Mesenchymal stem cell (in vitro differentiated cells and primary cell): ENCODE measurements at regions not wholly inside any gene's neighbourhood (a gene's known extent, or its start where the extent isn't known, plus 50 kb on each side); places are given as distances from the start of the nearest gene placed in this dataset.
A peak's percentile ranks its signal among the peaks of the same experiment; 100 is the strongest.
"Not testable (repeated sequence)": the region's sequence is repeated elsewhere in the genome, so short reads cannot be mapped to it uniquely, and the experiment has no call there.

ENCODE experiments used
- DNase-seq: peaks from one replicate; pipeline ENCODE4 v3.0.0-alpha.2; 2013
- H2AFZ ChIP-seq: one replicate; pipeline ENCODE4 v1.6.1; 2013; ENCODE audit warnings: low read depth, mild to moderate bottlenecking, control low read depth, inconsistent platforms, low read length, moderate library complexity
- H2AK5ac ChIP-seq: 2 replicates; pipeline ENCODE4 v1.6.1; 2013; ENCODE audit warnings: low read length, moderate library complexity, mild to moderate bottlenecking, inconsistent platforms; ENCODE audit not compliant: severe bottlenecking
- H2BK120ac ChIP-seq: one replicate; pipeline ENCODE4 v1.6.1; 2013; ENCODE audit warnings: low read depth, mild to moderate bottlenecking, inconsistent platforms, low read length, moderate library complexity
- H2BK12ac ChIP-seq, 2 experiments: one replicate each; pipeline ENCODE4 v1.6.1; 2013; ENCODE audit warnings: inconsistent platforms in 2 of 2, low read length in 2 of 2, mild to moderate bottlenecking in 2 of 2, moderate library complexity in 2 of 2, control low read depth in 1 of 2
- H2BK15ac ChIP-seq: one replicate; pipeline ENCODE4 v1.6.1; 2013; ENCODE audit warnings: mild to moderate bottlenecking, low read depth, inconsistent platforms; ENCODE audit not compliant: poor library complexity, severe bottlenecking
- H2BK5ac ChIP-seq: 2 replicates; pipeline ENCODE4 v1.6.1; 2013; ENCODE audit warnings: low read depth, mild to moderate bottlenecking, low read length, control low read depth, inconsistent platforms; ENCODE audit not compliant: poor library complexity, severe bottlenecking
- H3K14ac ChIP-seq, 2 experiments: one replicate each; pipeline ENCODE4 v1.6.1; 2013; ENCODE audit warnings: inconsistent platforms in 2 of 2, low read length in 2 of 2, control low read depth in 1 of 2, mild to moderate bottlenecking in 1 of 2, moderate library complexity in 1 of 2
- H3K18ac ChIP-seq, 2 experiments: one replicate each; pipeline ENCODE4 v1.6.1; 2013; ENCODE audit warnings: inconsistent platforms in 2 of 2, low read length in 2 of 2, control low read depth in 1 of 2, low read depth in 1 of 2, mild to moderate bottlenecking in 1 of 2
- H3K23ac ChIP-seq, 2 experiments: one replicate each; pipeline ENCODE4 v1.6.1; 2013; ENCODE audit warnings: inconsistent platforms in 2 of 2, low read length in 2 of 2, mild to moderate bottlenecking in 2 of 2, moderate library complexity in 2 of 2, control low read depth in 1 of 2
- H3K27ac ChIP-seq: 2 replicates; pipeline ENCODE4 v1.5.1; 2013; ENCODE audit warnings: mild to moderate bottlenecking, moderate library complexity, low read length, control low read depth, inconsistent platforms; ENCODE audit not compliant: poor library complexity, severe bottlenecking
- H3K27me3 ChIP-seq, 2 experiments: 2 replicates each; pipeline versions ENCODE4 v1.6.1 to v1.7.0; 2013; ENCODE audit warnings: low read length in 2 of 2, mild to moderate bottlenecking in 2 of 2, moderate library complexity in 2 of 2, control low read depth in 1 of 2, inconsistent platforms in 1 of 2; ENCODE audit not compliant: control insufficient read depth in 1 of 2, insufficient read depth in 1 of 2
- H3K36me3 ChIP-seq, 2 experiments: 2 replicates each; pipeline versions ENCODE4 v1.6.1 to v1.7.0; 2013; ENCODE audit warnings: low read length in 2 of 2, control low read depth in 1 of 2, inconsistent platforms in 1 of 2, low read depth in 1 of 2, mild to moderate bottlenecking in 1 of 2; ENCODE audit not compliant: insufficient read depth in 2 of 2, control insufficient read depth in 1 of 2
- H3K4ac ChIP-seq, 2 experiments: one replicate each; pipeline ENCODE4 v1.6.1; 2013; ENCODE audit warnings: inconsistent platforms in 2 of 2, low read length in 2 of 2, mild to moderate bottlenecking in 2 of 2, moderate library complexity in 2 of 2, control low read depth in 1 of 2, low read depth in 1 of 2
- H3K4me1 ChIP-seq: 2 replicates; pipeline ENCODE4 v1.6.1; 2013; ENCODE audit warnings: low read depth, low read length, control low read depth; ENCODE audit not compliant: control insufficient read depth, insufficient read depth
- H3K4me2 ChIP-seq: 2 replicates; pipeline ENCODE4 v1.6.1; 2013; ENCODE audit warnings: low read length, mild to moderate bottlenecking, inconsistent platforms; ENCODE audit not compliant: poor library complexity, severe bottlenecking
- H3K4me3 ChIP-seq, 2 experiments: 2 replicates each; pipeline versions ENCODE4 v1.5.1 to v1.7.0; 2013; ENCODE audit warnings: low read length in 2 of 2, mild to moderate bottlenecking in 2 of 2, control low read depth in 1 of 2, low read depth in 1 of 2; ENCODE audit not compliant: insufficient read depth in 1 of 2
- H3K79me1 ChIP-seq: replicated peaks from 2 replicates; pipeline ENCODE4 v1.6.1; 2013; ENCODE audit warnings: mild to moderate bottlenecking, control low read depth, low read length, inconsistent platforms; ENCODE audit not compliant: poor library complexity, severe bottlenecking
- H3K9ac ChIP-seq: 2 replicates; pipeline ENCODE4 v1.7.0; 2013; ENCODE audit warnings: mild to moderate bottlenecking, low read length, moderate library complexity
- H3K9me3 ChIP-seq: 2 replicates; pipeline ENCODE4 v1.7.0; 2013; ENCODE audit warnings: mild to moderate bottlenecking, low read length; ENCODE audit not compliant: control insufficient read depth
- H4K8ac ChIP-seq: one replicate; pipeline ENCODE4 v1.6.1; 2013; ENCODE audit warnings: inconsistent platforms, mild to moderate bottlenecking, low read length, moderate library complexity
- H4K91ac ChIP-seq: one replicate; pipeline ENCODE4 v1.6.1; 2013; ENCODE audit warnings: mild to moderate bottlenecking, low read length, inconsistent platforms
- WGBS: methylation state at CpG from one replicate; pipeline ENCODE4 v1.1.7; 2013; ENCODE audit warnings: mixed read lengths; 5-methylcytosine and 5-hydroxymethylcytosine counted together

DNA sequence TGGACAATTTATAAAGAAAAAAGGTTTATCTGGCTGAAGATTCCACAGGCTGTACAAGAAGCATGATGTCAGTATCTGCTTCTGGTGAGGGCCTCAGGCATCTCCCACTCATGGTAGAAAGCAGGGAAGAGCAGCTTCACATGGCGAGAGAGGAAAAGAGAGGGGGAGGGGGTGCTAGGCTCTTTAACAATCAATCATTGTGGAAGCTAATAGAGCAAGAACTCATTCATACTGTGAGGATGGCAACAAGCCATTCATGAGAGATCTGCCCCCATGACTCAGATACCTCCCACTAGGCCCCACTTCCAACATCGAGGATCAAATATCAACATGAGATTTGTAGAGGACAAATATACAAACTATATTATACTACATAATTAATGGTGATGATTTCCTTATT, 361.9 kb upstream of the FAR2 start:
- H3K9me3 ChIP-seq, result no peaks in the 10 kb centered on the region

DNA sequence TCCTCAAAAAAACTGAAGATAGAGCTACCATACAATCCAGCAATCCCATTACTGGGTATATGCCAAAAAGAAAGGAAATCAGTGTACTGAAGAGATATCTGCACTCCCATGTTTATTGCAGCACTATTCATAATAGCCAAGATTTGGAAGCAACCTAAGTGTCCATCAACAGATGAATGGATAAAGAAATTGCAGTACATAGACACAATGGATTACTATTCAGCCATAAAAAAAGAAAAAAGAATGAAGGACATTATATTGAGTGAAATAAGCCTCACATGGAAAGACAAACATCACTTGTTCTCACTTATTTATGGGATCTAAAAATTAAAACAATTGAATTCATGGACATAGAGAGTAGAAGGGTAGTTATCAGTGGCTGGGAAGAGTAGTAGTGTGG, 360.8 kb upstream of the FAR2 start:
- not testable (repeated sequence) for H3K4me2 ChIP-seq, H2BK15ac ChIP-seq, H3K23ac ChIP-seq, H2BK5ac ChIP-seq, H2BK120ac ChIP-seq, H3K36me3 ChIP-seq, H4K91ac ChIP-seq, H3K79me1 ChIP-seq, H3K27me3 ChIP-seq, H3K9ac ChIP-seq, H3K4ac ChIP-seq, DNase-seq, H3K18ac ChIP-seq, H2AK5ac ChIP-seq, H4K8ac ChIP-seq, H3K4me1 ChIP-seq, H2AFZ ChIP-seq, H3K9me3 ChIP-seq, H3K27ac ChIP-seq, H3K4me3 ChIP-seq, H3K14ac ChIP-seq, H2BK12ac ChIP-seq

More for the DNA sequence above, 361.9 kb upstream of the FAR2 start:
- no peaks in the 10 kb centered on the region for H3K36me3 ChIP-seq
- H3K79me1 ChIP-seq, result no peaks in the 10 kb centered on the region
- H4K91ac ChIP-seq, result no peak overlapping the region
- H2BK5ac ChIP-seq, result no peak overlapping the region
- H2BK12ac ChIP-seq, result no peak overlapping the region
- WGBS, result 100% methylated on average over 1 of the region's 2 CpGs
- H4K8ac ChIP-seq, result no peak overlapping the region
- no peak overlapping the region for H2BK120ac ChIP-seq
- H2AK5ac ChIP-seq, result no peak overlapping the region
- H2BK15ac ChIP-seq, result no peak overlapping the region
- no peaks in the 10 kb centered on the region for H3K4me1 ChIP-seq
- no peaks in the 10 kb centered on the region for H3K27me3 ChIP-seq
- H3K4me2 ChIP-seq, result no peak overlapping the region
- no peak overlapping the region for H3K18ac ChIP-seq
- no peak overlapping the region for H3K4ac ChIP-seq
- H3K23ac ChIP-seq, result no peak overlapping the region
- no peak overlapping the region for H3K4me3 ChIP-seq
- no peak overlapping the region for H3K14ac ChIP-seq
- H3K27ac ChIP-seq, result no peak overlapping the region
- no peak for DNase-seq
- no peak overlapping the region for H2AFZ ChIP-seq
- H3K9ac ChIP-seq, result no peak overlapping the region

DNA sequence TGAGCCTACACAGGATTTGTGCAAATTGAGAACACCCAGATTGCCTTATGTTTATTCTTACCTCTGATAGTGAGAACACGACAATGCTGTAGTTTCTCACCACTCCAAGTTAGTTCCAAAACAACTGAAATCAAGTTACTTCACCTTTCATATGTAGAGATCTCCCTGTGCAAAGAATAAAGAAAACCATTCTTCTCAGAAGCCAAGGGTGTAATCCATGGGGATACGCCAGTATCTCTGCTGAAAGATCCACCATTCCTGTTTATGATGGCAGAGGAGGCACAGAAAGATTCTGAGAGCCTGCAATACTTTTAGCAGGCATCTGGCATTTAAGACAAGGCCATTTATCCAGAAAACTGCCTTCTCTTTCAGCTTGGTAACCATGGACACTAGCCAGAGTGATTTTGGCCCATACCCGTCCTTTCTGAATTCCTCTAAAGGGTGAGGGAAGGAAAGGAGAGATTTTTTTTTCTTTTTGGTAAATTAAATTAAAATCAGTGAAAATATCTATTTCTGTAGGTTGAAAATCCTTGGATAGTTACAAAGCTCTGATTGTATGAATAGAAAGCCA, 355.4 kb upstream of the FAR2 start:
- Histone ChIP-seq H3K27ac (no peak overlapping the region), H4K8ac (no peak overlapping the region), H2BK120ac (no peak overlapping the region), H3K23ac (no peak overlapping the region), H3K18ac (no peak overlapping the region), H3K27me3 (no peaks in the 10 kb centered on the region), H3K36me3 (no peaks in the 10 kb centered on the region), H3K79me1 (no peaks in the 10 kb centered on the region), H2AK5ac (no peak overlapping the region), H3K9ac (peak overlapping the region; percentile 52), H2BK12ac (no peak overlapping the region), H3K4me1 (no peaks in the 10 kb centered on the region), H3K4me2 (no peak overlapping the region), H2AFZ (no peak overlapping the region), H4K91ac (no peak overlapping the region), H2BK15ac (no peak overlapping the region), H3K14ac (no peak overlapping the region), H3K4me3 (no peak overlapping the region), H3K9me3 (no peaks in the 10 kb centered on the region), H3K4ac (no peak overlapping the region), H2BK5ac (peak overlapping the region; percentile 31)
- 95% methylated on average over 2 of the region's 3 CpGs for WGBS
- DNase-seq, result no peak

DNA sequence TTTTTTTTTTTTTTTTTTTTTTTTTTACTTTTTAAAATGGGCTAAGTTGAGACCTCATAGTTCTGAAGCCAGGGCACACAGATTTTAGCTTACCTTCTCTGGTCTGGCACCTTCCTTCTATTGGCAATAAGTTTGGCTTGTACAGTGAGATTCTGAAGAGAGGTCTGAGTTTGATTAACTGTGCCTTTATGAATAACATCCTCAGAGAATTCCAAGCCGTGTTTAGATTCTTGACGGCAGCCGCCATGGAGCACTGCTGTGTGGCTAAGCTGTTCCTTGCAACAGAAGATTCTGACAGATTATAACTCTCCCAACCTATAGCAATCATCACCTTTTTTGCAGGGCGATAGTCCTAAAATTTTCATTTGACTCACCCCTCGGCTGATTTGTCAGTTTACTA, 354.9 kb upstream of the FAR2 start:
- Histone ChIP-seq H3K4ac (no peak overlapping the region), H3K9me3 (no peaks in the 10 kb centered on the region), H3K18ac (no peak overlapping the region), H3K4me1 (no peaks in the 10 kb centered on the region), H2BK15ac (no peak overlapping the region), H4K91ac (no peak overlapping the region), H3K9ac (peak overlapping the region; percentile 52), H3K27ac (no peak overlapping the region), H2BK5ac (no peak overlapping the region), H2BK120ac (no peak overlapping the region), H3K14ac (no peak overlapping the region), H4K8ac (no peak overlapping the region), H3K79me1 (no peaks in the 10 kb centered on the region), H3K4me3 (peak overlapping the region in 1 of 2 experiments; percentile 1), H2BK12ac (no peak overlapping the region), H2AFZ (no peak overlapping the region), H3K4me2 (no peak overlapping the region), H3K36me3 (no peaks in the 10 kb centered on the region), H3K23ac (no peak overlapping the region), H3K27me3 (no peaks in the 10 kb centered on the region), H2AK5ac (no peak overlapping the region)
- DNase-seq, result no peak
- 96% methylated on average over 4 of the region's 5 CpGs for WGBS
